ENCODE measurements at regions not wholly inside any gene's neighbourhood (a gene's known extent, or its start where the extent isn't known, plus 50 kb on each side); places are given as distances from the start of the nearest gene placed in this dataset.

DNA sequence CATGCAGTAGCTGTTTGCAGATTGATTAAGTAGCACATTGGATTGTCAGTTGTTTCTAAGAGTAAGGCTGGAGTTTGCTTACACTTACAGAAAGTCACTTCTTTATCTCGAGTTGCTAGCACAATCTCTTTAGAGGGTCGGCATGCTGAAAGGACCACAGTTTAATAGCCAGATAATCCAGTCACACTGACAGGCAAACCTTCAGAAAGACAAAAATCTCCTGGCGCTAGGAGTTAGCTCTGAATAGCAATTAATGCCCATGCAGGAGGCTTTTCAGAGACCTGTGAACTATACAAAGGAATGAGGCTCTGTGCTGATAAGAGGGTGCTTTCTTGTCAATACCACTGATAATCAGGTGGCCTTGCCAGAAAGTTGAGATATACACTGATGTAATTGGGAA, 1043.0 kb downstream of the AACS start:
- no peak for TF ChIP-seq CTCF (IDR thresholded peaks at IDR 0.05; ENCODE audit: control insufficient read depth, insufficient read depth, low read depth, low read length, missing control alignments)
- no peak for DNase-seq (ENCODE audit: low read depth)
- no peak overlapping the region for H3K4me3 ChIP-seq (ENCODE audit: control insufficient read depth, low read depth, low read length)

- H3K4me3 ChIP-seq (ENCODE audit: control insufficient read depth, low read depth, low read length): no peak overlapping the region
- TF ChIP-seq CTCF (IDR thresholded peaks at IDR 0.05; ENCODE audit: control insufficient read depth, insufficient read depth, low read depth, low read length, missing control alignments): no peak
- DNase-seq (ENCODE audit: low read depth): no peak
Measured at GRCh38 chr12:126112141-126112540, 1046.9 kb downstream of the AACS start.

- no peak for DNase-seq (ENCODE audit: low read depth)
- no peak overlapping the region for H3K4me3 ChIP-seq (ENCODE audit: control insufficient read depth, low read depth, low read length)
- no peak for TF ChIP-seq CTCF (IDR thresholded peaks at IDR 0.05; ENCODE audit: control insufficient read depth, insufficient read depth, low read depth, low read length, missing control alignments)
Measured at GRCh38 chr12:126112849-126113248, 1047.6 kb downstream of the AACS start.

GRCh38 chr12:126114441-126114840, 1049.2 kb downstream of the AACS start:
- no peak overlapping the region for H3K4me3 ChIP-seq (ENCODE audit: control insufficient read depth, low read depth, low read length)
- no peak for DNase-seq (ENCODE audit: low read depth)
- no peak for TF ChIP-seq CTCF (IDR thresholded peaks at IDR 0.05; ENCODE audit: control insufficient read depth, insufficient read depth, low read depth, low read length, missing control alignments)

DNA sequence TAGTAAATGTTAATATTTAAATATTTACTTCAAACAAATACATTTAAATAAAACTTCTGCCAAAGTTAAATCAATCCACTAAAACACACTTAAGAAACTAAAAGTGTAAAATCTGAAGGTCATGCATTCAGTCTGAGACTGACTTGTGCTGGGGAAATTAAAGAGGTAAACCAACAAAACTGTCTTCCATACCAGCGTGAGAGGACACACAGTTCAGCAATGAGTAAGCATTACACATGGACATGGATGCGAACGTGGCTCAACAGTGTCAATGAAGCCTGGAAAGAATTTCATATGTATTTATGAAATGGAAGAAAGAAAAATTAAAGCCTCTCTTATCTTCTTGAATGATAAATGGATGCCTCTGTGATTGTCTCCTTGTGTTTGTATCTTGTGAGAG, 1052.3 kb downstream of the AACS start:
- no peak for DNase-seq (ENCODE audit: low read depth)
- no peak for TF ChIP-seq CTCF (IDR thresholded peaks at IDR 0.05; ENCODE audit: control insufficient read depth, insufficient read depth, low read depth, low read length, missing control alignments)
- no peak overlapping the region for H3K4me3 ChIP-seq (ENCODE audit: control insufficient read depth, low read depth, low read length)

DNA sequence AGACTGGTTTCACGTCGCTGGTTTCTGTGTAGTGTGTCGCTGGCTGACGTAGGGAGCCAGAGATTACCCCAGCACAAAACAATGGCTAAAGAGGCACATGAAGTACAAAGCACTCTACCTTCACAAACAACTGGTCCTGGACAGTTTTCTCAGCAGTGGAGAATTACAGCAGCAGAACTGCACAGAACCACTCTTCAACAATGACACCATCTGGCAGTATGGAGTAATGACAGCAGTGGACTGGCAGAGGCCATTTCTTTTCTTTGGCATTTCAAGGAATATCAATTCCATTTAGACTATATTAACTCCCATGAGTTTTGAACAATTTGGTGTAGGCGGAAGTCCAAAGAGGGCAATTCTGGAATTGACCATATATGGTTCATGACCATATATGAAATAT, 1074.1 kb downstream of the AACS start:
- no peak overlapping the region for H3K4me3 ChIP-seq (ENCODE audit: control insufficient read depth, low read depth, low read length)
- TF ChIP-seq CTCF (IDR thresholded peaks at IDR 0.05; ENCODE audit: control insufficient read depth, insufficient read depth, low read depth, low read length, missing control alignments): peak; percentile 12
- DNase-seq (ENCODE audit: low read depth): no peak

DNA sequence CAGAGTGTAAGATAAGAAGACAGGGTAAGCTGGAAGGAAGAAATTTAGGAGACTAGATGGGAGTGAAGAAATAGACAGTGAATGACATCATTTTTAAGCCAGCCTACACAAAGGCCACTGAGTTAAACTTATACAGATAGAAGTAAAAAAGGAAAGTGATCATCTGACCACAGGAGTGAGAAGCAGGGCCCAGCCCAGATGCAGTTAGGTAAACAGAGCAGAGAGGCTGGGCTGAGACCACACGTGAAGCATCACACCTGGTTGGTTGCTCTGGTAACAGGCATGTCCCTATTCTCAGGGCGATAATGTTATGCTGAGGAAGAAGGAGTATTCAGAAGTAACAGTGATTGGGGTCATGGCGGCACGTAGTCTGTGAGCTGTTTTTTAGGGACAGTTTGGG, 1079.4 kb downstream of the AACS start:
- TF ChIP-seq CTCF (IDR thresholded peaks at IDR 0.05; ENCODE audit: control insufficient read depth, insufficient read depth, low read depth, low read length, missing control alignments): no peak
- no peak overlapping the region for H3K4me3 ChIP-seq (ENCODE audit: control insufficient read depth, low read depth, low read length)
- DNase-seq (ENCODE audit: low read depth): no peak
